HG02759 (cell line): ENCODE measurements at regions not wholly inside any gene's neighbourhood (a gene's known extent, or its start where the extent isn't known, plus 50 kb on each side); places are given as distances from the start of the nearest gene placed in this dataset.
"Not testable (repeated sequence)": the region's sequence is repeated elsewhere in the genome, so short reads cannot be mapped to it uniquely, and the experiment has no call there.

Source experiments
- ATAC-seq: cut with Tn5 transposase; IDR thresholded peaks from one replicate; pipeline ENCODE4 v1.9.1; 2021; ENCODE audit warnings: mild to moderate bottlenecking, moderate library complexity; ENCODE audit not compliant: unreplicated experiment

DNA sequence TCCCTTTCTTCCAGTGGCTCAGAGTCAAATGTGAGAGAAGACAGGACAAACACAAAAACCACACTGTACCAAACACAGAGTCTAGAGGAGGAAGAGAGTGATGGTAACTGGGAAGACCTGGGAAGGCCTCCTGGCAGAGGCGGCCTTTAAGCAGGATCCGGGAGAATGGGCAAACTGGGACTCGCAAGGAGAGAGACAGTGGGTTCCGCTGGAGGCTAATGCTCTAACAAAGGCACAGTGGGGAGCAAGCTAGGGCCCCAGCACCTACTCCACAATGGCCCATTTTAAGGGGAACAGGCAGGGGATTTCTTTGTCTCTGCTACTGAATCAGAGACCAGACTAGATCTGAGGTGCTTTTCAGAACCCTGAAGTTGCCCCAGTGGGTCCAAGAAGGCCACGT is 81.4 kb upstream of the HES1 start:
- ATAC-seq = no peak

DNA sequence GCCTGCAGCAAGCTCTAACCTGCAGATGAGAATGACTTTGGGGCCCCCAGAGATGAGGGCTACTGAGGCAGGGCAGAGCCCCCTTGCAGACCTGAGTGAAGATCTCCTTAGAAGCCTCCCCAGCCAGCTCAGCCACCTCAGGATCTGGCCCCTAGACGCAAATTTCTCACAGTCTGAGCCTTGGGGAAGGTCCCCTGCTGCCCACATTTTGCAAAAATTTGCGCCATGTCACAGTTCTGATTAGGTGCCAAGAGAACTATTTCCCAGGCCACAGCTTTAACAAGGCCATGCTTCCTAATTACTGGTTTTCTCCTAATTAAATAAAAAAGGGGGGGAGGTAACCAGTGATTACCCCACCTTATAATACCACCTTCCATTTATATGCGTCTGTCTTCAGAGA is 81.0 kb upstream of the HES1 start:
- no peak for ATAC-seq

DNA sequence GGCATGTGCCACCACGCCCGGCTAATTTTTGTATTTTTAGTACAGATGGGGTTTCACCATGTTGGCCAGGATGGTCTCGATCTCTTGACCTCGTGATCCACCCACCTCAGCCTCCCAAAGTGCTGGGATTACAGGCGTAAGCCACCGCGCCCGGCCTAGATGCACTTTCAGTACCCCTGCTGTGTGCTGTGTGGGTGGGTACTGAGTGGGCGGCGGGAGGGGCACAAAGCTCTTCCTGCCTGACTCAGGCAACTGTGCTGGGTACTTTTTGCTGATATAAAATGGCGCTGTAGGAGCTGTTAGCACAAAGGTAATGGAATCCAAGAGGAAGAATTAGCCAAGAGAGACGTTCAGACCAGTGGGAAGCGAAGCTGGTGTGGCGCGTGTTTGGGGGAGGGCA is 79.6 kb upstream of the HES1 start:
- ATAC-seq = not testable (repeated sequence)

DNA sequence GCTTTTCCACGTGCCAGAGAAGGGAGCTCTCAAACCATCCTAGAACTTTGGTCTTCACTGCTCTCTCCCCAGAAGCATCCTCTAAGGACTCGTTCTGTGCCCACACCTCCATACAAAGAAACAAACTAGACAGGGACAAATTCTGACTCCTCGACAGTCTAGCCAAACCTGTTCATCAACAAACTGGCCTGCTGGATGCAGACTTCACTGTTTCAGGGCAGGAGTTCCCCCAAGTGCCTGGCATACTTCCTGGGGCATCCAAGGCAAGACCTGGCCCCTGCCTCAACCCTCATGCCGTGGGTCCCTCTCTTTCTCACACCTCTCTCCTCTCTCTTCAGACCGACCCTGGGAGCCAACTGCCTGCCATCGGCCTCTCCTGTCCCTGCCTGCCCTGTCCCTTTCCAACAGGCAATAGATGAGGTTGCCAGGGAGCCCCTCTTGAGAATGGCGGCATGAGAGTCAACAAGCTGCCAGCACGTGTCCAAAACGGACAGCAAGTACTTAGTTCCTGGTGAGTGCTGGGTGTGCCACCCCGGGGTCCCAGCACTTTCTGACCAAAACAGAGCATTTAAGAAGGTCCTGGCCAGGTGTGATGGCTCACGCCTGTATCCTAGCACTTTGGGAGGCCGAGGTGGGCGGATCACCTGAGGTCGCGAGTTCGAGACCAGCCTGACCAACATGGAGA is 79.1 kb upstream of the HES1 start:
- no peak for ATAC-seq

DNA sequence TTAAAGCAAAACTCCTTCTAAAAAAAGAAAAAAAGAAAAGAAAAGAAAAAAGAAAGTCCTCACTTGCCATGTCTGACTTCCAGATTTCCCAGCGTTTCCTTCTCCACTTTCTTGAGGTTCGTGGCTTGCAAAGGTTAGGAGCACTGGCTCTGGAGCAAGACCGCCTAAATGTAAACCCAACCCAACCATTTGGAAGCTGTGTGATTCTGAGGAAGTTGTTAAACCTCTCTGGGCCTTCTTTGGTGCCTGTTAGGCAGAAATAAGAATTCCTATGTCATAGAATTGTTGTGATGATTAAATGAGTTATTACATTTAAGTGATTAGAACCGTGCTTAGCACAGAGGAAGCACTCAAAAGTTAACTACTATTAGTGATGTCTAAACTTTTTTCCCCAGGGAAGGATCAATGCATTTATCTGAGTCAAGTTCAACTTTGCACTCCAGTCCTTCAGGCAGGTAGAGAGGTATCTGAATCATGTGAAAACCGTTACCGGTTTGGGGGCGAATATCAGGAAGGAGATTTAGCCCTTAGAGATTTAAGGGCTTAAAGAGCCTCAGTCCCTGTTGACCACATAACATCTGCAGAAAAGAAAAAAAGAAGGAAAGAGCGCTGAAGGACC is 78.3 kb upstream of the HES1 start:
- peak; percentile 34 for ATAC-seq

DNA sequence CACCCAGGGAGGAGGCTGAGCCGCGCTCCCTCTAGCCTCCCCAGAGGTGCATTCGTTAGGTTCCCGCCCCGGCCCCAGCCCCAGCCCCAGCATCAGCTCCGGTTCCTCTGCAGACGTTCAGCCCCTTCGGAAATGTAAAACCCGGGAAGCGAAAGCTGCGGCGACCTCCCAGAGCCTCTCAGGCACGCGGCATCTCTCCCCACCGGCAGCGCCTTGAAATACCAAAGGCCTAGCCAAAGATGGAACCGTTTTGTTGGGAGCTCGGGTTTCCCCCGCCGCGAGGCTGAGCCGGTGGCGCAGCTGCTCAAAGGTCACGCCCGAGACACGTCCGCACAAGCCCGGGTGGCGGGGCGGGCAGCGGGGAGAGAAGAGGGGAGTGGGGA is 77.8 kb upstream of the HES1 start:
- peak; percentile 73 for ATAC-seq

DNA sequence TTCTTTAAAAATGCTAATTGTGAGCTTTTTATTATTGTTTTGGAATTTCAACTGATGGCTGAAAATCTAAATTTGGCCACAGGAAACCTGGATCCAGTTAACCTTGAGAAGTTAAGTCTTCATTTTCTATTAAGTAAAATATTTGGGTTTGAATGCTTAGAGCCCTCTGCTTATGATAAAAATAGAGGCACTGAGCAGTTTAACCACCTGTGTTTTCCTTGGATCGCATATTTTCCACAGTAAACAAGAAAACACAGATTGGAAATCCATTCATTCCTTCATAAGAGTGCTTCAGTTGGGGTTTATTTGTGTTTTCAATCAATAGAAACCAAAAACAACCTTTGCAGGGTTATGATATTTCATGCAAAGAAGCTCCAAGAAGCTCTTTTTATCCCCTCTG is 77.2 kb upstream of the HES1 start:
- no peak for ATAC-seq

DNA sequence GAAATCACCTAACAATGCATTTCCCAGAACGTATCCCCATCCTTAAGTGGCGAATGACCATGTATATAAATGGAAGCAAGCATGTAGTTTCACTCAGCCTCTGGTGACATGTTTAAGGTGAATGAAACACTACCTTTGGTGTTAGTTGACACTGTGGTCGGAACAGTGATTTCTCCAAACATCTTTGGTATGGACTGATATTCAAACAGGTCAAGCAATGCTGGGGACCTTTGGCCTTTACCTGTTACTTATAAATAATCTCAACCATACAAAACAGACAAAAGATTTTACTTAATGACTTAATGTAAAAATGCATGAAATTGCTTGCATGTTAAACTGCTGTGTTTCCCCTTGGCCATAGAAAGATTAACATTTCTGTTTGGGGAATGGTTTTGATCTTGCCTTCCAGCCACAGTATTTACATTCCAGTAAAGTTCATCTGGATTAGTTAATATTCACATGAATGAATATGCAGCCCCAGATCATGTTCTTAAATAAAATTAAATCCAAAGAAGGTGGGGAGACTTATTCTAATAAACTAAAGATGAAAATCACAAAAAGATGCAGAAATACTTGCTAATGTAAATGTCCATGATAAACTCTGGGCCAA is 74.4 kb upstream of the HES1 start:
- no peak for ATAC-seq

DNA sequence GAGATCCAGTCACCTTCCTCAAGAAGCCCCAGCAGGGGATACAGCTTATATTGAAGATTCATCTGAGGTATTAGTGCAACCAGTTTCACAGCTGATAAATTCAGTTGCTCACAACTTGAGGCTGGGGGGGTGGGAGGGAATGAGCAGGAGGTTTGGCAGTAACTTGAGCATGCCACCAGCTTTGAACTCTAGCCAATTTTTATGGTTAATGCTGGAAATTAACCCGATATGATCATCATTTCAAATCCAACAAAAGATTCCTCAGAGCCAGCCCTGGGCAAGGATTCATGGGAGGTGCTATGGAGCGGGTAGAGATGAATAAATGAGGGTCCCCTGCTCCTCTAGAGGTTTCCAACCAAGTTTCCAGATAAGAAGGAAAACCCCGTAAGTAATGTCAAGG is 73.1 kb upstream of the HES1 start:
- no peak for ATAC-seq

DNA sequence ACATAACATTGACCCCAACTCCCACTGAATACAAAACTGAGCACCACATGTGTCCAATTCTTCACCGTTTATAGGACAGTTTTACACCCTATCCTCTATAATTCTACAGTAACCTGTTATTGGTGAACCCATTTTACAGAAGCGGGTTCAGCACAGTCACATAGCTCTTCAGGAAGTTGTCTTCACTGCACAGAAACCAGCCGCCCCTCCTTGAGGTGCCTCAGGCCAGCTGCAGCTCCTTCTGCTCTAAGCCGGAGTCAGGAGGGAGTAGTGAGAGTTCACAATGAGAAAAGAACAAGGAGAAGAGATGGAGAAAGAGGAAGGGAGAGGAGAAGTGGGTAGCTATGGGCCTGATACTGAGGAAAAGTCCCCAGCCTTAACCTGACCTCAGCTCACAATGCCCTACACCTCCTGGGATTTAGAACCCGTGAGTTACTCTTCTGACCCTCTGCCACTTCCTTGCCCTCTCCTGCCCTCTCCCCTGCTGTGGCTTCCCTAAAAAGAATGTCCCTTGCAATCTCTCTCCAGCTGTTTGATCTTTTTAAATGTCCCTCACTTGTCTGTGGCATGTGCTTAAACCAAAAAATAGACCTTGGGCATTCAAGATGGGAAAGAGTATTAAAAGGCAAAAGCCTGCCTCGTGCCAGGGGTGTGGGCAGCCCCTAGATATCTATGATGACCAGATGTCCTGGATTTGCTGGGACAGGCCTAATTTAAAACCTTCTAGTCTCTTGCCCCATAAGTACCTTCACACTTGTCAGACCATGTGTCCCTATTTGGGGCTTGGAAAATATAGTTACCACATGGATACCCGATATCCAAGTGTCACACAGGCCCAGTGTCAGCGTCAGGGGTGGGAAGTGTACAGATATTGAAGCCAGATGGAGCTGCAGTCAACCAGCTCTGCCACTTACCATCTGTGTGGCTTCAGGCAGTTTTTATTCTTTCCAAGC is 71.3 kb upstream of the HES1 start:
- ATAC-seq = no peak

DNA sequence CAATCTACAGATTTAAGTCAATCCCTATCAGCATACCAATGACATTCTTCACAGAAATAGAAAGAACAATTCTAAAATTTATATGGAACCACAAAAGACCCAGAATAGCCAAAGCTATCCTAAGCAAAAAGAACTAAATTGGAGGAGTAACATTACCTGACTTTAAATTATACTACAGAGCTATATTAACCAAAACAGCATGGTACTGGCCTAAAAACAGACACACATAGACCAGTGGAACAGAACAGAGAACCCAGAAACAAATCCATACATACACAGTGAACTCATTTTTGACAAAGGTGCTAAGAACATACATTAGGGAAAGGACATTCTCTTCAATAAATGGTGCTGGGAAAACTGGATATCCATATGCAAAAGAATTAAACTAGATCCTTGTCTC is 68.6 kb upstream of the HES1 start:
- ATAC-seq = not testable (repeated sequence)

DNA sequence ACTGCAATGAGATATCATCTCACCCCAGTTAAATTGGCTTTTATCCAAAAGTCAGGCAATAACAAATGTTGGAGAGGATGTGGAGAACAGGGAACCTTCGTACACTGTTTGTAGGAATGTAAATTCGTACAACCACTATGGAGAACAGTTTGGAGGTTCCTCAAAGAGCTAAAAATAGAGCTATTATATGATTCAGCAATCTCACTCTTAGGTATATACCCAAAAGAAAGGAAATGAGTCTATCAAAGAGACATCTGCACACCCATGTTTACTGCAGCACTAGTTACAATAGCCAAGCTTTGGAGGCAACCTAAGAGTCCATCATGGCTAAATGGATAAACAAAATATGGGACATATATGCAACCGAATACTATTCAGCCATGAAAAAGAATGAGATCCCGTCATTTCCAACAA is 68.0 kb upstream of the HES1 start:
- no peak for ATAC-seq

DNA sequence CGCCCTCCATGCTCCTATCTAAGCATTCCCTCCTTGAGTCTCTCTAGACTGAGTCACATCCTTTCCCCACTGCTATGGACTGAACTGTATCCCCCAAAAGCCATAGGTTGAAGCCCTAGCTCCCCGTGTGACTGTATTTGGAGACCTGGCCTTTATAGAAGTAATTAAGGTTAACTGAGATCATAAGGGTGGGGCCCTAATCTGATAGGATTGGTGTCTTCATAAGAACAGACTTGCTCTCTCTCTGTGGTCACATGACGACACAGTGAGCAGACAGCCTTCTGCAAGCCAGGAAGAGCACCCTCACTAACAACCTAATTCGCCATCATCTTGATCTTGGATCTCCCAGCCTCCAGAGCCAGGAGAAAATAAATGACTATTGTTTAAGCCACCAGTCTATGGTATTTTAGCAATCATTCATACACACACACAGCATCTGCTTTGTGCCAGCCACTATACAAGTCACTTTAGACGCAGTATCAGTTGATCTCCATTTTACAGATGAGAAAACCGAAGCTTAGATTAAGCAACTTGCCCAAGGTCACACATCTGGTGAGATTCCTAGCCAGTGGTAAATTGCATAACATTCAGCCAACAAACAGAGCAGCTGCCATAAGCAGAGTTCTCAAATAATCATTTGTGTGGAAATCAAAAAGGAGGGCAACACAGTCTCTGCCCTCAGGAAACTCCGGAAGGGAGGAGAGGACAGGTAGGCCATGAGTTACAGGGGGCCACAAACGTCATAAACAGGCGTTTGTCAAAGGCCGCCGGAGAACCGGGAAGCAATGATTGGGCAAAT is 66.3 kb upstream of the HES1 start:
- ATAC-seq = no peak

DNA sequence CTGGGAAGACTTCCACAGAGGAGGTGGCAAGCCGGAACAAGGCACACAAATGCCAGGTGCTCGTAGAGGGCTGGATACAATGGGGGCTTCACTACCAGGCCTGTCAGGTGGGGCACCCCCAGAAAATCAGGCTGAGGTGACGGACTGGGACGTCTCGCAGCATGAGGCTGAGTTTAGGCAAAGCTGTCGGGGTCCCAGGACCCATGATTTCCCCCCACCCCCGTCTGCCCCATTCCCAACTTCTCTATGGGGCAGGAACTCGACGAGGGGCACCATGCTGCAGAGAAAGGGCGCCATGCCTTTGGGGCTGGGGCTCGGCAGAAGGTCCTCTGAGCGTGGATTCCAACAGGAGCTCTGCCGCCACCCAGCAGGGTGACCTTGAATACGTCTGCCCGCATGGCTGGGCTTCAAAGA is 65.7 kb upstream of the HES1 start:
- ATAC-seq = no peak

DNA sequence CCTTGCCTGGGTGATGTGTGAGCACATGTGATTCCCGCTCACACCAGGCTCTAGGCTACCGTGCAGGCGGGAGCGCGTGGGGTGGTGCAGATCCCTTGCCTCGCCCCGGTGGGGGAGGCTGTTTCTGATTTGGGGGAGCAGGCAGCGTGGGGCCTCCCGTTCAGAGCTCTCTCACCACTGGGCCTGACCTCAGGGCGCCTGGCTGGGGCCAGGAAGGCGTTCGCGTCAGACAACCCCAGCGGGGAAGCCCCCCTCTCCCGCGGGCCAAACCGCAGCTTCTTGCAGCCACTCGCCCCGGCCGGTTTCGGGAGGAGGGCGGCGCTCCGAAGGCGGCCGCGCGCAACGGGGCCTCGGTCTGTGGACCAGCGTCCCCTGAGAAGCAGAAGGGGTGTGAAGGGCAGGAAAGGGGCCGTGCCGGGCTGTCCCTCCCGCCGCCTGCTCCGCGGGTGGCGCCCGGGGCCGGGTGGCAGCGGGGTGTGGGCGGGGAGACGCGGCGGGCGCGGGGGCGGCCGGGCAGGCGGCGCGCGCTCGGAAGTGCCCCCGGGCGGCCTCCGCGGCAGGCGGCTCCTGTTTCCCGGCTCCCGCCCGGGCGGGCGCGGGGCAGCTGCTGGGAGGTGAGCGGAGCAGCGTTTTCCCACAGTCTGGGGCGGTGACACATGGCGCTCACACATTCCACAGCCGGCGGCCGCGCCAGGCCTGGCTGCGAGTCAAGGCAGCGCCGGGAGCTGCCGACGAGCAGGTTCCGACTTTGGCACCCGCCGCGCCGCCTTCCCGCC is 65.1 kb upstream of the HES1 start:
- ATAC-seq = peak; percentile 93

DNA sequence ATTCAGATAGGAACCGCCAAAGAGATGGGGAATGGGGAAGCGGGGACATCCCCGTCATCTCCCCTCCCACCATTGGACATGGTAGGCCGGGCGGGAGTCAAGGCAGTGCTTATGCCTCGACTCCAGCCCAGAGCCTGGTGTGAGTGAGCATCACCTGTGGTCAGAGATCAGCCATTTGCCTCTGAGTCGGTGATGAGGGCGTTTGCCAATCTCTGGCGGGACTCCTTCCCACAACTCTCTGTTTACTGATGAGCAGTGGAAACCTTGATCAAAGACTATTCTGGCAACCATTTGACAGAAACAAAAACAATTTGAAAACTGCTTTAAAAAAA is 63.9 kb upstream of the HES1 start:
- no peak for ATAC-seq

DNA sequence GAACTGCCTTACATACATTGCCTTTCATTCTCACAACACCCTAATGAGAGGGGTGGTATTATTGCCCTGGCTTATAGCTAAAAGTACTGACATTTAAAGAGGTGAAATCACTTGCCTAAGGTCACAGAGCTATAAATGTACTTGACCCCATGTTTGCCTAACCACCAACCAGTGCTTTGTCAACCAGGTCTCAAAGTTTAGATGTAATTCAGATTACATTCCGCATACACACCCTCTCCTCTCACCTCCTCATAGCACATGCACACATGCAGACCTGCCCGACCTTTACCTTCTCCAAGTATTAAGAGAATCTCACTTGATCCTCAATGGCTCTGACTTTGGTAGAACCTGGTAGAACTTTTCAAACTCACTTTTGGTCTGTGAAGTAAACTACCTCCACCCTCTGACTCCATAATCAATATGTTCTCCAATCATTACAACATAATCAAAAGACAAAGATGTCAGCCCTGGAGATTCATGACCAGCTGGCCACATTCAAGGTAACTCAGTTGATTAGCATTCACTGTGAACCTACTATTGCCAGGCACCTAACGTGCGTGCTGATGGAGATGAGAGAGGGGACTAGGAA is 63.2 kb upstream of the HES1 start:
- no peak for ATAC-seq

DNA sequence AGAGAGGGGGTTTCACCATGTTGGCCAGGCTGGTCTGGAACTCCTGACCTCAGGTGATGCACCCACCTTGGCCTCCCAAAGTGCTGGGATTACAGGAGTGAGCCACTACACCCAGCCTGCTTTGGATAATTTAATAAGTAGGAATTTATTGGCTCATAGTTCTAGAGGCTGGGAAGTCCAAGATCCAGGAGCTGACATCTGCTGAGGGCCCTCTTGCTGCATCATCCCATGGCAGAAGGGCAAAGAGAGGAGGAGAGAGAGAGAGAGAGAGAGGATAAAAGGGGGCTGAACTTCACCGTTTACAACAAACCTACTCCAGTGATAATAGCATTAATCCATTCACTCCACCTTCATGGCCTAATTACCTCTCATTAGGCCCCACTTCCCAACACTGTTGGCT is 62.0 kb upstream of the HES1 start:
- ATAC-seq = no peak

DNA sequence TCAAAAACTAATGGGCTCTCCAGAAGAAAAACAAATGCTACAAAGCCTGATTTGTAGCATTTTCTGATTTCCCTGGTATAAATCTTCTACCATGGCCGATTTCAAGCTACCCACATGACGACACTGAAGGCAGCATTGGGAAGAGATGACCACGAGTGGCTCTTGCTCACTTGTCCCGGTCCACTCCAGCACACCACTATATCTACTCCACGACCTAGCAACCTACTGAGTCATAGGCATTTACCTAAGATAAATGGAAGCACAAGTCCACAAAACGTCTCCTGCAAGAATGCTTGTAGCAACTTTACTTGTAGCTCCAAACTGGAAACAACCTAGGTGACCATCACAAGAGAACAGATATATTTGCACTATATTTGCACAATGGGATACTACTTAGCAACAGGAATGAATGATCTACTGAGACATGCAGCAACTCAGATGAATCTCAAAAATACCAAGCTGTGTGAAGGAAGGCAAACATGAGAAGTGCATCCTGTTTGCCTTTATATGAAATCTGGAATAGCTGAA is 60.8 kb upstream of the HES1 start:
- no peak for ATAC-seq
